ENCODE measurements at regions not wholly inside any gene's neighbourhood (a gene's known extent, or its start where the extent isn't known, plus 50 kb on each side); places are given as distances from the start of the nearest gene placed in this dataset.

DNA sequence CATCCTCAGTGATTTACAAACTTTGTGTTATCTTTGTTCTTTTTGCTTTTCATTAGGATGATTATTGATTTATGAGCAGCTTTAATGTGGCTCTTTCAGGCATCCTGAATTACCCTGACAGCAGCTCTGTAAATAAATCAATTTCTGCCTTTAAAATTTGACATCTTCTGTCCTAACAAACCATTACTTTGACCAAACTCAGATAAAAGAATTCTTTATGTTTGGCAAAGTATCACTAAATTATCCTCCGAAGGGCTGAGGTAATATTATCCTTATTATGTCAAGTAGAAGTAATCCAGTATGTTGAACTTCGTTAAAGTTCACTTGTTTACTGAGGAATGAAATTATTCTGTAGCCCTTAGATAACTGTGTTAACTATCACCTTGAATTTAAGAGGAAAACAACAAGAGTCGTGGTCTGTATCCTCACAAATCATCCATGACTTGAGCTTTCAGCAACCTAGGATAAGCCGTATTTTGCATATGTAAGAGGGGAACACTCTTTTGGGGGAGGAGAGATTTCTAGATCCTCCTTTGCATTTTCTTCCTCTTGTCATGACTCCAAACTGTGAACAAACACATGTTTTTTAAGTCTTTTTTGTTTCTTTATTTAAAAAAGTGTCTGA, 173.2 kb upstream of the STAC start:
- in situ Hi-C loops (cut with MboI; ENCODE audit: low sequenced_read_pairs): no loop called here
- Histone ChIP-seq H3K9me3 (no peaks in the 10 kb centered on the region), H3K36me3 (replicated peaks) (no peaks in the 10 kb centered on the region), H3K27me3 (ENCODE audit: low read depth) (no peaks in the 10 kb centered on the region), H3K4me3 (no peak overlapping the region), H3K4me1 (peaks cover 11% of the 10 kb centered on the region)
- DNase-seq (ENCODE audit: low spot score in 2 of 2): peak in 1 of 2 experiments; percentile 82

DNA sequence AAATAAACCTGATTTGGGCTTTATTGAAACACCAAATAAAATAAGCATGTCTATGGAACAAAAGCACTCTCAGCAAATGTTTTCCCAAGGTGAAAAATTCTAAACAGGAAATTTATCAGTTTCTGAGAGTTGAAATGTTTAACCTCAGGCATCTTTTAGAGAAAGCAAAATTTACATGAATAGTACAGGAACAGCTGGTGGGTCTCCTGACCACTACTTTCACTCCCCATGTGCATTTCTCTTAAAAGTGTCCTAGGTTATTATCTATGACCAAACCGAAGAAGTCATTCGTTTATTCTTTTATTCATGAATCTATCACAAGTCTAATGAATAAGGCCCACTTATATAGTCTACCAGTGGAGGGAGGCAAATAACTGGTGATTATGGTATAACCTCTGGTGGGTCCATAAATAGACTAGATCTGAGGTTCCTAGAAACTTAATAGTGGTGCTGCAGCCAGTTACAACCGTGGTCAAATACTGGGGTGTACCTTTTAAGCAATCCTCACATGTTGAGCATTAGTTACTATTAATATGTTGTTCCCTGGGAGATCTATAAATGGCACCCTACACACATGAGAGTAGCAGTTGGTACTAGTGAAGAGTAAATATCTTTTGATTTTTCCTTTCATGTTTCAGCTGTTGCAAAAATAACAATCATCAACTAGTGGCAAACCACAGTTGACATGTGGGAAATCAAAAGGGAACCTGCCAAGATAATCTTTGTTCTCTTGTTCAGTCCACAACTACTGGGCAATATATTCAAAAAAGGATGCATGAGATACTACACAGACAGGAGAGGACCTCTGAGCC, 169.3 kb upstream of the STAC start:
- Histone ChIP-seq H3K36me3 (replicated peaks) (no peaks in the 10 kb centered on the region), H3K9me3 (no peaks in the 10 kb centered on the region), H3K4me3 (no peak overlapping the region), H3K4me1 (peaks cover 10% of the 10 kb centered on the region), H3K27me3 (ENCODE audit: low read depth) (no peaks in the 10 kb centered on the region)
- DNase-seq (ENCODE audit: low spot score in 2 of 2): no peak
- in situ Hi-C loops (cut with MboI; ENCODE audit: low sequenced_read_pairs): no loop called here

DNA sequence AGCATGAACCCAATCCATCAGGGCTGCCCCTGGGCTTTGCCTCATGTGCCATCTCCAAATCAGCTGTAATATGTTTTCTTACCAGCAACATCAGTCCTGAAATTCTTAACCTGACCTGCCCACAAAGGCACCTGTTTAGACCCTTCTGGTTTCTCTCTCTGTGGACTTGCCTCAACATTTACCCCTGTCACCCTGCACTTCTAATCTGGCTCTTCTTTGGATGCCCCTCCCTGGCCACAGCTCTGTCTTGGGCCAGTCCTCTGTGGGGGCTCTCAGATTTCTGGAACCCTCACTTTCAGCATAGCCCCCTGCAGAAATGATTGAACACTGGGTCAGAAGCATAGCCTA, 168.7 kb upstream of the STAC start:
- H3K4me3 ChIP-seq: no peak overlapping the region
- no peaks in the 10 kb centered on the region for H3K36me3 ChIP-seq (replicated peaks)
- DNase-seq (ENCODE audit: low spot score in 2 of 2): no peak
- H3K4me1 ChIP-seq: peaks cover 5% of the 10 kb centered on the region; the same call in 1 of the 2 replicates
- H3K9me3 ChIP-seq: no peaks in the 10 kb centered on the region
- no peaks in the 10 kb centered on the region for H3K27me3 ChIP-seq (ENCODE audit: low read depth)
- in situ Hi-C loops (cut with MboI; ENCODE audit: low sequenced_read_pairs): no loop called here

DNA sequence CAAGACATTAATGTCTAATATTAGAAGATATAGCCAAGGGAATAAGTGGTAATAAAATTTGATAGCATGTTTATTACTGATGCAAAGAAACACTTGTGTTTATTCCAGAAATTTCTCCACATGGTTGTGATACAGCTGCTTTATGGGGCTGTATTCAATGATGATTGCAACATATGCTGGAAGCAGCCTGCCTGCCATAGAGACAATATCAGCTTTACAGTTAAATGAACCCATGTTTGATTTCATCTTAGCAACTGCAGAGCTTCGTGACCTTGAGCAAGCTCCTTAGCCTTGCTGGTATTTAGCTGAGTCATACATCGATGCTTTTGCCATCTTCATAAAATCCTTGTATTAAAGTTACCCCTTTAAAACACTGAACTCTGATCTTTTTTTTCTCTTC, 168.1 kb upstream of the STAC start:
- Histone ChIP-seq H3K9me3 (no peaks in the 10 kb centered on the region), H3K4me3 (no peak overlapping the region), H3K4me1 (0 out of 2 replicates have a peak, but pooled peaks cover 2% of the 10 kb centered on the region), H3K27me3 (ENCODE audit: low read depth) (no peaks in the 10 kb centered on the region), H3K36me3 (replicated peaks) (no peaks in the 10 kb centered on the region)
- no peak for DNase-seq (ENCODE audit: low spot score in 2 of 2)
- in situ Hi-C loops (cut with MboI; ENCODE audit: low sequenced_read_pairs): no loop called here

DNA sequence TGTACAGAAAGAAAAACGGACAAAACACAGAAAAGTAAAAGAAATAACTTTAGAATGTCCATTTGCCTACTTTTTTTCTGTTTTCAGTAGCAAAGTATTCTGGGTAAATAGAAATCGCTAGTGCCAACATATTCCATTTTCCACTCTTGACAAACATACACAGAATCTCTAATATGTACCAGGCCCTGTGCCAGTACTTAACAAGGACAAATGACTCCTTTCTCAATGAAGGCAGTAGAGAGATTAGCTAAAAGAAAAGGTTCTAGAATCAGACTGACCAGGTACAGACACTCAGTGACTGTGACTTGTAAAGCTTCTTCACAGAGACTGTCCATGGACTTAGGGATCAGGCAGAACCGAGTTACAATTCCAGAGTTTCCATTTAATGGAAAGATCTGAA, 165.8 kb upstream of the STAC start:
- in situ Hi-C loops (cut with MboI; ENCODE audit: low sequenced_read_pairs): no loop called here
- DNase-seq (ENCODE audit: low spot score in 2 of 2): no peak
- no peaks in the 10 kb centered on the region for H3K27me3 ChIP-seq (ENCODE audit: low read depth)

DNA sequence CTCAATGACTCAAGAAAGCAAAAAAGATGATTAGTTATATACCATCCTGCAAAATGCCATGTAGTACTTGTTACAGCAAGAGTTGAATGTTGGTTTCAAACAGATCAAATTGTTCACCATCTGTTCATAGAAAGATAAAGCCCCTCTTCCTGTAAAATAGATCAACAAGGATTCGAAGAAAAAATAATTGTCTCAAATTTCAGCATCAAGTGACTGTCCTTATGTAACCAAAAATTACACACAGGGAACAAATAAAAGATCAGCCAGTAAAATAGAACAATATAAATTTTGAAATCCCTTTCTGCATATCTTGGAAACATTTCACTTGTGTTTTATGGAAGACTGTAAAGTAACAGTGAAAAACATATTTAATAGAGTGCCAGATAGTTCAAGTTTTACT, 165.1 kb upstream of the STAC start:
- in situ Hi-C loops (cut with MboI; ENCODE audit: low sequenced_read_pairs): no loop called here
- Histone ChIP-seq H3K36me3 (replicated peaks) (no peaks in the 10 kb centered on the region), H3K4me3 (no peak overlapping the region), H3K27me3 (ENCODE audit: low read depth) (no peaks in the 10 kb centered on the region), H3K4me1 (no peaks in the 10 kb centered on the region), H3K9me3 (no peaks in the 10 kb centered on the region)
- no peak for DNase-seq (ENCODE audit: low spot score in 2 of 2)

More for the DNA sequence above, 165.8 kb upstream of the STAC start:
- Histone ChIP-seq H3K9me3 (no peaks in the 10 kb centered on the region), H3K4me3 (no peak overlapping the region), H3K36me3 (replicated peaks) (no peaks in the 10 kb centered on the region), H3K4me1 (no peaks in the 10 kb centered on the region)

DNA sequence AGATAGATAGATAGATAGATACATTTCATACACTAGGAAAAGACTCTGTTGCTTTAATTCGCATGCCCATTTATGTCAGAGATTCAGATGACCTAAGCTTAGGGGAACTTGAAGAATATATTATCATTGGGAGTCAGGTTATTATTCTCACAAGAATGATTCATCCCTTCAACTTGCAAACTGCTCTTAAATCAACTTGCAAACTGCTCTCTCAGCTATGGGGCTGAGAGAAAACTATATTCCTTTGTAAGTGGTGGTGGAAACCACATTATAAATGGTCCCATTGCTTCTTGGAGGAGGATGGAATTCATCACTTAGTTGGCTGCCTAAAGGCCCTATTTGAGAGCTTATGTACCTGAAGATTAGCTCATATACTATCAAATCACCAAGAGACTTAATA, 160.9 kb upstream of the STAC start:
- H3K4me1 ChIP-seq: no peaks in the 10 kb centered on the region
- no peak for DNase-seq (ENCODE audit: low spot score in 2 of 2)
- no peaks in the 10 kb centered on the region; the same call in 1 of the 2 replicates for H3K9me3 ChIP-seq
- no peak overlapping the region for H3K4me3 ChIP-seq
- no peaks in the 10 kb centered on the region for H3K36me3 ChIP-seq (replicated peaks)
- in situ Hi-C loops (cut with MboI; ENCODE audit: low sequenced_read_pairs): no loop called here
- H3K27me3 ChIP-seq (ENCODE audit: low read depth): no peaks in the 10 kb centered on the region

DNA sequence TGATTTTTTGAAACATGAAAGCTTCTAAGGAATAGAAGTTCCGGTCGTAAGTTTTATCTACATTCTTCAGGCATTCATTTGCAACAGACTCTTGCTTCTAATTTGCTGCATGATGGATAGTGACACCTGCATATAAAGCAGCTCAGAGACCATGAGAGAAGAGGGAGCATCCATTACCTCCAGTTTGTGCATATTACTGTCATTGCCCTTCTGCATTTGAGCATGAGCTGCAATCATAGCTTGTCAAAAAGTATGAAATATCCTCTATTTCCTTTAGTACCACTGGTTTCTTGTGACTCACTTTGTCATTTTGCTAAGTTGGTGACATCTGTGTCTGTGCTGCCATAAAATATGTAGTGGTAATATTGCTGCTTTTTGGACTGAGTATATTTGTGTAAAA, 160.1 kb upstream of the STAC start:
- in situ Hi-C loops (cut with MboI; ENCODE audit: low sequenced_read_pairs): no loop called here
- Histone ChIP-seq H3K4me3 (no peak overlapping the region), H3K27me3 (ENCODE audit: low read depth) (no peaks in the 10 kb centered on the region), H3K4me1 (no peaks in the 10 kb centered on the region), H3K9me3 (no peaks in the 10 kb centered on the region; the same call in 1 of the 2 replicates), H3K36me3 (replicated peaks) (no peaks in the 10 kb centered on the region)
- no peak for DNase-seq (ENCODE audit: low spot score in 2 of 2)

DNA sequence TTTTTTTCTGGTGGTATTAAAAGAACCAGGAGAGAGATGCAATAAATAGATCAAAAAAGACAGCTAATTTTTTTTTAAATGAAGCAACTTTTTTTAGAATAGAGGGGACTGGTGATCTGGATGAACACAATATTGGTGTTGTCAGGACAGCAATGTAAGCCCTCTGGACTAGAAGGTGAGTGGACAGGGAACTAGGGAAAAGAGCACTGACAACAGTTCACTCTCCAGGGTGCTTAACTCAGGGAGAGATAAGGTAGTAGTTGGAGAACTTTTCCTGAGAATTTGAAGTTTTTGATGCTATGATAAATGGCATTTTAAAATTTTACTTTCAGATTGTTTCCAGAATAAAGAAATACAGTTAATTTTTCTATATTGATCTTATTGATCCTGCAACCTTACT, 158.3 kb upstream of the STAC start:
- no peak for DNase-seq (ENCODE audit: low spot score in 2 of 2)
- no peaks in the 10 kb centered on the region; the same call in 1 of the 2 replicates for H3K9me3 ChIP-seq
- no peaks in the 10 kb centered on the region for H3K4me1 ChIP-seq
- in situ Hi-C loops (cut with MboI; ENCODE audit: low sequenced_read_pairs): no loop called here
- H3K27me3 ChIP-seq (ENCODE audit: low read depth): no peaks in the 10 kb centered on the region
- H3K4me3 ChIP-seq: no peak overlapping the region
- no peaks in the 10 kb centered on the region for H3K36me3 ChIP-seq (replicated peaks)

DNA sequence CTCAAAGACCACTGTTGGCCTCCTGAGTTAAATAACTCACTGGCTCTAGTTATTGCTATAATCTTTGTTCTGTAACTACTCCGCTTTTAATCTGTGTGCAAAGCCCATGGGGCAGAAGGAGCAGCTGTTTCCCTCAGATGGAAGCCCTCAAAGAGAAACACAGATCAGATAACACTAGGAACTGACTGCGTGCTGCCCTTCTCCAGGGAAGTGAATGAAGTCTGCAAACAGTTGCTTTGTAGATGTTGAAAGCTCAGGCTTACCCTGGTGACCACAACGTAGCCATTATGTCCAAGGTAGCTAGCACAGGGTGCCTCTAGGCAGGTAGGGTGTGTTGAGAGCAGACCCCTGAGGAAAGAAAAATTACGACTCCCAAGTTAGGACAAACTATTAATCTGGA, 152.3 kb upstream of the STAC start:
- in situ Hi-C loops (cut with MboI; ENCODE audit: low sequenced_read_pairs): no loop called here

DNA sequence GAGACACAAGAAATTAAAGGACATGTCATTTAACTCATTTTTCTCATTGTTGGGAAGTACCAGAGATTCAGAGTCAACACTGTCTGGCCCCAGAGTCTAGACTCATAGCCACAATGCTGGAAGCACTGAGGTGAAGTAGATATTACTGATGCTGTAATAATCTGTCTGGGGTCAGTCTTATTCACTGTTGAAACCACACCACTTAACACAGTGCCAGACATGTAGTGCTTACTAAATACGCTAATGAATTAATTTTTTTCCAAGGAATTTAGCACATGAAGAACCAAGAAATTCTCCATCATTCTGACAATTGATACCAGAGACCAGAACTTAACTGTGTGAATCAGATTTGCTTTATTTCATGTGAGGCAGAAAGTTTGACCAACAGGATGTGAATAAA, 150.8 kb upstream of the STAC start:
- Histone ChIP-seq H3K9me3 (no peaks in the 10 kb centered on the region), H3K36me3 (replicated peaks) (no peaks in the 10 kb centered on the region), H3K27me3 (ENCODE audit: low read depth) (no peaks in the 10 kb centered on the region), H3K4me1 (no peaks in the 10 kb centered on the region), H3K4me3 (no peak overlapping the region)
- no peak for DNase-seq (ENCODE audit: low spot score in 2 of 2)
- in situ Hi-C loops (cut with MboI; ENCODE audit: low sequenced_read_pairs): no loop called here

More for the DNA sequence above, 152.3 kb upstream of the STAC start:
- no peaks in the 10 kb centered on the region for H3K4me1 ChIP-seq
- H3K9me3 ChIP-seq: no peaks in the 10 kb centered on the region
- DNase-seq (ENCODE audit: low spot score in 2 of 2): no peak
- no peak overlapping the region for H3K4me3 ChIP-seq
- H3K36me3 ChIP-seq (replicated peaks): no peaks in the 10 kb centered on the region
- H3K27me3 ChIP-seq (ENCODE audit: low read depth): no peaks in the 10 kb centered on the region

DNA sequence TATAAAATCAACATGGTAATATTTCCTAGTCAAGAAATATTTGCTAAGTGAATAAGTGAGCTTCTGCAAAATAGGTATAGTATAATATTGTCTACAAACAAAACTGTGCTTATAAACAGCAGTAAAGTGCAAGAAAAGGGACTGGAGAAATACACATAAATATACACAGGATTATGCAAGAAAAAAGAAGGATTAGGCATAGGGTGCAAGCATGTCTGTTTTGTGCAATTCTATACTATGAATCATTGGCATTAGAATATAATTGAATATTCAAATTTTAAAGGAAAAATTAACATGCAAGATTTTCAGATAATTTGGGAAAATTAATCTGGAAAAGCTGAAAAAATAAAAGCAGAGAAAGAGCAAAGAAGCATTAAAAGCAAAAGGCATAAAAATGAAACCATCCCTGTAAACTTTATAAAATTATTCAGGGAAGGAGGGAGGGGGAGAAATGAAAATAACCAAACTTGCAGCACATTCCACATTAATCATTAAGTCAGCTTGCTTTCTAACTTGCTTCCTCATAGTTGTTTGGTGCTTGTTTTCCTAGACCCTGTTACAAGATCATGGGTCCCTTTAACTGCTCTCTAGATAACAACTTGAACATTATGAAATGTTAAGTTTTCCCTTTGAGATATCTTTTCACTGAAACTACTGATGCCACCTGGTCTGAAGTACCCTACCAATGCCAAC, 147.4 kb upstream of the STAC start:
- DNase-seq (ENCODE audit: low spot score in 2 of 2): no peak

DNA sequence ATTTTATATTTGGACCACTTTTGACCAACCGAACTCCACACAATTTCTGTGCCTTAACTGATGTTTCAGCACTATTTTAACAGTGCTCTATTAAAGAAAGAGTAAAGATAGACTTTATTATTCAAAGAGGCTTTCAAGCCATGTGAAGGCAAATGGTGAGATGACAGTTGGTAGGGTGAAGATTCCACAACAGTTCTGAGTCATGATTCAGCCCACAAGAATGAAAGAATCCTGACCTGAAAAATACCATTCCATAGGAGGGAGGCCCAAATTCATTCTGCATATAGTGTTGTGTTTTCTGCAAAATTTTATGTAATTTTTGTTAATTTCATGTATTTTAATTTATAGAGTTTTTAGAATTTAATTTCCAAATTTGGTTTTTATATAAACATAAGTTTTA, 135.6 kb upstream of the STAC start:
- in situ Hi-C loops (cut with MboI; ENCODE audit: low sequenced_read_pairs): no loop called here
- Histone ChIP-seq H3K4me3 (no peak overlapping the region), H3K4me1 (no peaks in the 10 kb centered on the region), H3K36me3 (replicated peaks) (no peaks in the 10 kb centered on the region), H3K9me3 (no peaks in the 10 kb centered on the region), H3K27me3 (ENCODE audit: low read depth) (no peaks in the 10 kb centered on the region)
- no peak for DNase-seq (ENCODE audit: low spot score in 2 of 2)

More for the DNA sequence above, 147.4 kb upstream of the STAC start:
- Histone ChIP-seq H3K9me3 (no peaks in the 10 kb centered on the region; the same call in 1 of the 2 replicates), H3K4me3 (no peak overlapping the region), H3K27me3 (ENCODE audit: low read depth) (no peaks in the 10 kb centered on the region), H3K4me1 (no peaks in the 10 kb centered on the region), H3K36me3 (replicated peaks) (no peaks in the 10 kb centered on the region)
- in situ Hi-C loops (cut with MboI; ENCODE audit: low sequenced_read_pairs): no loop called here

DNA sequence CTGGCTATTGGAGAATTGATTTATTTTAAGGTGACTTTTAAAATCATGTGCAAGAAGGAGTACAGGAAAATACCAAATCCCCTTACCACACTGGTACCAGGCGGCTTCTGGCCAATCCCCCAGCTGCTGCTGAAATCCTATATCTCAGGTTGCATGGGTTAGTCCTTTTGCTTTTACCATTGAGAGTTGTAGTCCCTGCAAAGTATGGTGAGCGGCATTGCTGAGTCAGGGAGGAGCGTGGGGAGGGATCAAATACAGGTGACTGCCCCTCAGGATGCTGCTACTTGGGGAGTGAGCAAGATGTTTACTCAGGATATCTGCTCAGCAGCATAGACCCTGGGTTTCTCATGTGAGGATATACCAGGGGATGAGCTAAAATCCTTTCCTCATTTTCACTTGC, 131.9 kb upstream of the STAC start:
- Histone ChIP-seq H3K36me3 (replicated peaks) (no peaks in the 10 kb centered on the region), H3K27me3 (ENCODE audit: low read depth) (no peaks in the 10 kb centered on the region), H3K4me1 (no peaks in the 10 kb centered on the region), H3K4me3 (no peak overlapping the region), H3K9me3 (no peaks in the 10 kb centered on the region)
- DNase-seq (ENCODE audit: low spot score in 2 of 2): no peak
- in situ Hi-C loops (cut with MboI; ENCODE audit: low sequenced_read_pairs): no loop called here

Data from HAP-1 (cell line).